H9 (cell line): ENCODE measurements at regions not wholly inside any gene's neighbourhood (a gene's known extent, or its start where the extent isn't known, plus 50 kb on each side); places are given as distances from the start of the nearest gene placed in this dataset.

Experiments
- DNase-seq: peaks from one replicate; pipeline ENCODE4 v3.0.0-alpha.2; 2017
- H2AFZ ChIP-seq: one replicate; pipeline ENCODE4 v1.6.1; 2013; ENCODE audit warnings: mild to moderate bottlenecking, low read length, control low read depth, moderate library complexity
- H2AK5ac ChIP-seq: 2 replicates; pipeline ENCODE4 v1.6.1; 2013; ENCODE audit warnings: low read length, control low read depth, mixed read lengths; ENCODE audit not compliant: insufficient read length
- H2BK120ac ChIP-seq: one replicate; pipeline ENCODE4 v1.6.1; 2013; ENCODE audit warnings: low read depth, mild to moderate bottlenecking, low read length, control low read depth, inconsistent platforms; ENCODE audit not compliant: poor library complexity, severe bottlenecking
- H2BK12ac ChIP-seq: 2 replicates; pipeline ENCODE4 v1.6.1; 2013; ENCODE audit warnings: low read length, control low read depth, mixed read lengths, low read depth; ENCODE audit not compliant: insufficient read length
- H2BK15ac ChIP-seq: 2 replicates; pipeline ENCODE4 v1.6.1; 2013; ENCODE audit warnings: low read depth, low read length, control low read depth
- H2BK20ac ChIP-seq: one replicate; pipeline ENCODE4 v1.6.1; 2013; ENCODE audit warnings: low read depth, mild to moderate bottlenecking, low read length, control low read depth, inconsistent platforms; ENCODE audit not compliant: poor library complexity, severe bottlenecking
- H2BK5ac ChIP-seq: 2 replicates; pipeline ENCODE4 v1.6.1; 2013; ENCODE audit warnings: low read length, control low read depth, mixed read lengths; ENCODE audit not compliant: insufficient read length
- H3K14ac ChIP-seq: 2 replicates; pipeline ENCODE4 v1.6.1; 2013; ENCODE audit warnings: low read length, control low read depth; ENCODE audit not compliant: insufficient read depth
- H3K18ac ChIP-seq: 2 replicates; pipeline ENCODE4 v1.6.1; 2013; ENCODE audit warnings: low read depth, mild to moderate bottlenecking, mixed read lengths, low read length, control low read depth; ENCODE audit not compliant: insufficient read length
- H3K23ac ChIP-seq: 2 replicates; pipeline ENCODE4 v1.6.1; 2013; ENCODE audit warnings: low read length, control low read depth, mixed read lengths, low read depth; ENCODE audit not compliant: insufficient read length
- H3K23me2 ChIP-seq: 2 replicates; pipeline ENCODE4 v1.6.1; 2013; ENCODE audit warnings: low read depth, mild to moderate bottlenecking, mixed read lengths, low read length, control low read depth; ENCODE audit not compliant: insufficient read length, poor library complexity, severe bottlenecking
- H3K27ac ChIP-seq: 2 replicates; pipeline ENCODE4 v1.5.1; 2013; ENCODE audit warnings: low read length, control low read depth, mixed read lengths, low read depth; ENCODE audit not compliant: insufficient read length
- H3K27me3 ChIP-seq: 2 replicates; pipeline ENCODE4 v1.6.1; 2013; ENCODE audit warnings: low read length, control low read depth, inconsistent platforms; ENCODE audit not compliant: insufficient read depth
- H3K4ac ChIP-seq: 2 replicates; pipeline ENCODE4 v1.6.1; 2013; ENCODE audit warnings: low read depth, mild to moderate bottlenecking, control low read depth, inconsistent platforms, low read length, moderate library complexity
- H3K4me1 ChIP-seq: 2 replicates; pipeline ENCODE4 v1.6.1; 2013; ENCODE audit warnings: low read length, control low read depth, inconsistent platforms; ENCODE audit not compliant: insufficient read depth
- H3K4me2 ChIP-seq: 2 replicates; pipeline ENCODE4 v1.6.1; 2013; ENCODE audit warnings: low read length, control low read depth, mixed read lengths; ENCODE audit not compliant: insufficient read length, insufficient read depth
- H3K56ac ChIP-seq: 2 replicates; pipeline ENCODE4 v1.6.1; 2013; ENCODE audit warnings: low read depth, mild to moderate bottlenecking, mixed read lengths, low read length, control low read depth; ENCODE audit not compliant: insufficient read length
- H3K79me1 ChIP-seq: 2 replicates; pipeline ENCODE4 v1.6.1; 2013; ENCODE audit warnings: low read depth, mild to moderate bottlenecking, moderate library complexity, low read length, control low read depth, inconsistent platforms; ENCODE audit not compliant: insufficient read depth, poor library complexity, severe bottlenecking
- H3K79me2 ChIP-seq: 2 replicates; pipeline ENCODE4 v1.6.1; 2013; ENCODE audit warnings: low read length, control low read depth, inconsistent platforms; ENCODE audit not compliant: insufficient read depth
- H3K9ac ChIP-seq: 2 replicates; pipeline ENCODE4 v1.6.1; 2013; ENCODE audit warnings: low read length, control low read depth, mixed read lengths; ENCODE audit not compliant: insufficient read length; ENCODE audit errors: extremely low read depth
- H3K9me3 ChIP-seq: one replicate; pipeline ENCODE4 v1.6.1; 2013; ENCODE audit warnings: low read depth, low read length, inconsistent platforms; ENCODE audit not compliant: control insufficient read depth
- H3T11ph ChIP-seq: one replicate; pipeline ENCODE4 v1.6.1; 2013; ENCODE audit warnings: mild to moderate bottlenecking, low read length, control low read depth, inconsistent platforms
- H4K20me1 ChIP-seq: one replicate; pipeline ENCODE4 v1.6.1; 2013; ENCODE audit not compliant: control insufficient read depth, insufficient read length, insufficient read depth
- H4K5ac ChIP-seq: 2 replicates; pipeline ENCODE4 v1.6.1; 2013; ENCODE audit warnings: low read depth, mild to moderate bottlenecking, mixed read lengths, low read length, control low read depth; ENCODE audit not compliant: insufficient read length
- H4K8ac ChIP-seq: replicated peaks from 2 replicates; pipeline ENCODE4 v1.6.1; 2013; ENCODE audit warnings: low read length, control low read depth, mixed read lengths, low read depth; ENCODE audit not compliant: insufficient read length
- H4K91ac ChIP-seq: 2 replicates; pipeline ENCODE4 v1.6.1; 2013; ENCODE audit warnings: low read depth, mild to moderate bottlenecking, moderate library complexity, mixed read lengths, low read length, control low read depth; ENCODE audit not compliant: insufficient read length
- H3K27ac Mint-ChIP-seq, 3 experiments: 2 replicates in 2 of 3; 3 replicates in 1 of 3; pipeline ENCODE4 v1.8.0; 2020 to 2021; ENCODE audit warnings: mixed read lengths in 3 of 3, mild to moderate bottlenecking in 1 of 3, moderate library complexity in 1 of 3
- H3K27me3 Mint-ChIP-seq: 2 replicates; pipeline ENCODE4 v1.8.0; 2021; ENCODE audit warnings: low read depth, mild to moderate bottlenecking, moderate library complexity, mixed read lengths
- H3K36me3 Mint-ChIP-seq, 3 experiments: 2 replicates in 2 of 3; 3 replicates in 1 of 3; pipeline ENCODE4 v1.8.0; 2020 to 2021; ENCODE audit warnings: low read depth in 3 of 3, mixed read lengths in 3 of 3; ENCODE audit not compliant: insufficient read depth in 1 of 3
- H3K4me1 Mint-ChIP-seq, 2 experiments: 2 replicates each; pipeline ENCODE4 v1.8.0; 2020; ENCODE audit warnings: mixed read lengths in 2 of 2
- H3K4me3 Mint-ChIP-seq, 2 experiments: 2 replicates in 1 of 2; 3 replicates in 1 of 2; pipeline ENCODE4 v1.8.0; 2020 to 2021; ENCODE audit warnings: mild to moderate bottlenecking in 2 of 2, mixed read lengths in 2 of 2, moderate library complexity in 1 of 2
- H3K9me3 Mint-ChIP-seq, 2 experiments: 2 replicates in 1 of 2; 3 replicates in 1 of 2; pipeline ENCODE4 v1.8.0; 2020; ENCODE audit warnings: mild to moderate bottlenecking in 2 of 2, mixed read lengths in 2 of 2, moderate library complexity in 1 of 2
- WGBS: extraction: QIAGEN DNeasy Blood & Tissue Kit; methylation state at CpG from one replicate; pipeline ENCODE4 v1.1.7; 2013; ENCODE audit warnings: missing lambda C conversion rate, low lambda C conversion rate, mixed read lengths; ENCODE audit not compliant: insufficient read length; ENCODE audit errors: extremely low coverage; 5-methylcytosine and 5-hydroxymethylcytosine counted together
- TF ChIP-seq, protein P1 (sequence below): fragments of 200-600 bp; sonication (generic); conservative IDR thresholded peaks from 3 replicates; pipeline ENCODE4 v1.8.0; 2021; ENCODE audit warnings: antibody characterized with exemption, mild to moderate bottlenecking

DNA sequence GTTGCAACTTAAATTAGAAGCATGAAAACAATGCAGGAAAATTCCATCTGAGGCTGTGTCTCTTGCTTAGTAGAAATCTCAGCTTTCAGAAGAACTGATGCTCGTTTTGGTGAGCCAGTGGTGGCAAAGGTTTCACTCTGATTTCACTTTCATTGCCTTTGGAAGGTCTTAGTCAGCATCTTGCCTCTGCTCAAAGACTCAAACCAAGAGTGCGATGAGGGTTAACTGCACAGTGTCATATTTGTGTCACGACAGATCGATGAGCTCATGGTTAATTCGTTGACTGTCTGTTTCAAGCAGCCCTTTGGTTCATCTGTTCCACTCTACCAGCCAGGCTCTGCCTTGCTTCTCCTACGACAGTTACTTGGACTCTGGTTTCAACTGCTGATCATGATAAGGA, 331.3 kb upstream of the KIF2A start:
- Histone ChIP-seq H4K8ac (no peak overlapping the region), H2BK12ac (no peak overlapping the region), H3K27ac (no peak overlapping the region), H2AK5ac (no peak overlapping the region), H2BK5ac (no peak overlapping the region), H2BK120ac (no peak overlapping the region), H4K91ac (no peak overlapping the region), H3K79me1 (no peaks in the 10 kb centered on the region), H3K4me2 (no peak overlapping the region), H3K14ac (no peak overlapping the region), H3K23ac (no peak overlapping the region), H3K9me3 (no peaks in the 10 kb centered on the region), H3T11ph (no peak overlapping the region), H2BK15ac (no peak overlapping the region), H3K56ac (no peak overlapping the region), H3K23me2 (no peaks in the 10 kb centered on the region), H3K9ac (no peak overlapping the region), H2AFZ (no peak overlapping the region), H3K18ac (no peak overlapping the region), H3K4me1 (no peaks in the 10 kb centered on the region), H3K4ac (no peak overlapping the region), H2BK20ac (no peak overlapping the region), H4K20me1 (no peaks in the 10 kb centered on the region), H3K79me2 (no peaks in the 10 kb centered on the region), H4K5ac (no peak overlapping the region), H3K27me3 (no peaks in the 10 kb centered on the region)
- TF ChIP-seq, protein P1, sequence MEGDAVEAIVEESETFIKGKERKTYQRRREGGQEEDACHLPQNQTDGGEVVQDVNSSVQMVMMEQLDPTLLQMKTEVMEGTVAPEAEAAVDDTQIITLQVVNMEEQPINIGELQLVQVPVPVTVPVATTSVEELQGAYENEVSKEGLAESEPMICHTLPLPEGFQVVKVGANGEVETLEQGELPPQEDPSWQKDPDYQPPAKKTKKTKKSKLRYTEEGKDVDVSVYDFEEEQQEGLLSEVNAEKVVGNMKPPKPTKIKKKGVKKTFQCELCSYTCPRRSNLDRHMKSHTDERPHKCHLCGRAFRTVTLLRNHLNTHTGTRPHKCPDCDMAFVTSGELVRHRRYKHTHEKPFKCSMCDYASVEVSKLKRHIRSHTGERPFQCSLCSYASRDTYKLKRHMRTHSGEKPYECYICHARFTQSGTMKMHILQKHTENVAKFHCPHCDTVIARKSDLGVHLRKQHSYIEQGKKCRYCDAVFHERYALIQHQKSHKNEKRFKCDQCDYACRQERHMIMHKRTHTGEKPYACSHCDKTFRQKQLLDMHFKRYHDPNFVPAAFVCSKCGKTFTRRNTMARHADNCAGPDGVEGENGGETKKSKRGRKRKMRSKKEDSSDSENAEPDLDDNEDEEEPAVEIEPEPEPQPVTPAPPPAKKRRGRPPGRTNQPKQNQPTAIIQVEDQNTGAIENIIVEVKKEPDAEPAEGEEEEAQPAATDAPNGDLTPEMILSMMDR = no peak
- Mint-ChIP-seq H3K36me3 (no peaks in the 10 kb centered on the region), H3K27me3 (no peaks in the 10 kb centered on the region; the same call in 1 of the 2 replicates), H3K27ac (no peak overlapping the region), H3K4me3 (no peak overlapping the region), H3K4me1 (no peaks in the 10 kb centered on the region), H3K9me3 (no peaks in the 10 kb centered on the region)
- no CpG with 5 or more reads among the region's 6 CpGs for WGBS
- DNase-seq = no peak
